Mesenchymal stem cell (in vitro differentiated cells and primary cell): ENCODE measurements at regions not wholly inside any gene's neighbourhood (a gene's known extent, or its start where the extent isn't known, plus 50 kb on each side); places are given as distances from the start of the nearest gene placed in this dataset.

ENCODE experiments used
- DNase-seq: peaks from one replicate; pipeline ENCODE4 v3.0.0-alpha.2; 2013
- H2AFZ ChIP-seq: one replicate; pipeline ENCODE4 v1.6.1; 2013; ENCODE audit warnings: low read depth, mild to moderate bottlenecking, control low read depth, inconsistent platforms, low read length, moderate library complexity
- H2AK5ac ChIP-seq: 2 replicates; pipeline ENCODE4 v1.6.1; 2013; ENCODE audit warnings: low read length, moderate library complexity, mild to moderate bottlenecking, inconsistent platforms; ENCODE audit not compliant: severe bottlenecking
- H2BK120ac ChIP-seq: one replicate; pipeline ENCODE4 v1.6.1; 2013; ENCODE audit warnings: low read depth, mild to moderate bottlenecking, inconsistent platforms, low read length, moderate library complexity
- H2BK12ac ChIP-seq, 2 experiments: one replicate each; pipeline ENCODE4 v1.6.1; 2013; ENCODE audit warnings: inconsistent platforms in 2 of 2, low read length in 2 of 2, mild to moderate bottlenecking in 2 of 2, moderate library complexity in 2 of 2, control low read depth in 1 of 2
- H2BK15ac ChIP-seq: one replicate; pipeline ENCODE4 v1.6.1; 2013; ENCODE audit warnings: mild to moderate bottlenecking, low read depth, inconsistent platforms; ENCODE audit not compliant: poor library complexity, severe bottlenecking
- H2BK5ac ChIP-seq: 2 replicates; pipeline ENCODE4 v1.6.1; 2013; ENCODE audit warnings: low read depth, mild to moderate bottlenecking, low read length, control low read depth, inconsistent platforms; ENCODE audit not compliant: poor library complexity, severe bottlenecking
- H3K14ac ChIP-seq, 2 experiments: one replicate each; pipeline ENCODE4 v1.6.1; 2013; ENCODE audit warnings: inconsistent platforms in 2 of 2, low read length in 2 of 2, control low read depth in 1 of 2, mild to moderate bottlenecking in 1 of 2, moderate library complexity in 1 of 2
- H3K18ac ChIP-seq, 2 experiments: one replicate each; pipeline ENCODE4 v1.6.1; 2013; ENCODE audit warnings: inconsistent platforms in 2 of 2, low read length in 2 of 2, control low read depth in 1 of 2, low read depth in 1 of 2, mild to moderate bottlenecking in 1 of 2
- H3K23ac ChIP-seq, 2 experiments: one replicate each; pipeline ENCODE4 v1.6.1; 2013; ENCODE audit warnings: inconsistent platforms in 2 of 2, low read length in 2 of 2, mild to moderate bottlenecking in 2 of 2, moderate library complexity in 2 of 2, control low read depth in 1 of 2
- H3K27ac ChIP-seq: 2 replicates; pipeline ENCODE4 v1.5.1; 2013; ENCODE audit warnings: mild to moderate bottlenecking, moderate library complexity, low read length, control low read depth, inconsistent platforms; ENCODE audit not compliant: poor library complexity, severe bottlenecking
- H3K27me3 ChIP-seq, 2 experiments: 2 replicates each; pipeline versions ENCODE4 v1.6.1 to v1.7.0; 2013; ENCODE audit warnings: low read length in 2 of 2, mild to moderate bottlenecking in 2 of 2, moderate library complexity in 2 of 2, control low read depth in 1 of 2, inconsistent platforms in 1 of 2; ENCODE audit not compliant: control insufficient read depth in 1 of 2, insufficient read depth in 1 of 2
- H3K36me3 ChIP-seq, 2 experiments: 2 replicates each; pipeline versions ENCODE4 v1.6.1 to v1.7.0; 2013; ENCODE audit warnings: low read length in 2 of 2, control low read depth in 1 of 2, inconsistent platforms in 1 of 2, low read depth in 1 of 2, mild to moderate bottlenecking in 1 of 2; ENCODE audit not compliant: insufficient read depth in 2 of 2, control insufficient read depth in 1 of 2
- H3K4ac ChIP-seq, 2 experiments: one replicate each; pipeline ENCODE4 v1.6.1; 2013; ENCODE audit warnings: inconsistent platforms in 2 of 2, low read length in 2 of 2, mild to moderate bottlenecking in 2 of 2, moderate library complexity in 2 of 2, control low read depth in 1 of 2, low read depth in 1 of 2
- H3K4me1 ChIP-seq: 2 replicates; pipeline ENCODE4 v1.6.1; 2013; ENCODE audit warnings: low read depth, low read length, control low read depth; ENCODE audit not compliant: control insufficient read depth, insufficient read depth
- H3K4me2 ChIP-seq: 2 replicates; pipeline ENCODE4 v1.6.1; 2013; ENCODE audit warnings: low read length, mild to moderate bottlenecking, inconsistent platforms; ENCODE audit not compliant: poor library complexity, severe bottlenecking
- H3K4me3 ChIP-seq, 2 experiments: 2 replicates each; pipeline versions ENCODE4 v1.5.1 to v1.7.0; 2013; ENCODE audit warnings: low read length in 2 of 2, mild to moderate bottlenecking in 2 of 2, control low read depth in 1 of 2, low read depth in 1 of 2; ENCODE audit not compliant: insufficient read depth in 1 of 2
- H3K79me1 ChIP-seq: replicated peaks from 2 replicates; pipeline ENCODE4 v1.6.1; 2013; ENCODE audit warnings: mild to moderate bottlenecking, control low read depth, low read length, inconsistent platforms; ENCODE audit not compliant: poor library complexity, severe bottlenecking
- H3K9ac ChIP-seq: 2 replicates; pipeline ENCODE4 v1.7.0; 2013; ENCODE audit warnings: mild to moderate bottlenecking, low read length, moderate library complexity
- H3K9me3 ChIP-seq: 2 replicates; pipeline ENCODE4 v1.7.0; 2013; ENCODE audit warnings: mild to moderate bottlenecking, low read length; ENCODE audit not compliant: control insufficient read depth
- H4K8ac ChIP-seq: one replicate; pipeline ENCODE4 v1.6.1; 2013; ENCODE audit warnings: inconsistent platforms, mild to moderate bottlenecking, low read length, moderate library complexity
- H4K91ac ChIP-seq: one replicate; pipeline ENCODE4 v1.6.1; 2013; ENCODE audit warnings: mild to moderate bottlenecking, low read length, inconsistent platforms
- WGBS: methylation state at CpG from one replicate; pipeline ENCODE4 v1.1.7; 2013; ENCODE audit warnings: mixed read lengths; 5-methylcytosine and 5-hydroxymethylcytosine counted together

GRCh38 chr9:20022410-20022809, 233.6 kb upstream of the SLC24A2 start:
- WGBS, result no CpG with 5 or more reads among the region's 2 CpGs

GRCh38 chr9:20016611-20017010, 227.8 kb upstream of the SLC24A2 start:
- no peak for DNase-seq
- Histone ChIP-seq H3K4me3 (no peak overlapping the region), H3K27ac (no peak overlapping the region), H3K79me1 (no peaks in the 10 kb centered on the region), H2AFZ (no peak overlapping the region), H4K8ac (no peak overlapping the region), H3K23ac (no peak overlapping the region), H3K36me3 (no peaks in the 10 kb centered on the region), H4K91ac (no peak overlapping the region), H3K4ac (no peak overlapping the region), H2AK5ac (no peak overlapping the region), H3K27me3 (no peaks in the 10 kb centered on the region), H3K18ac (no peak overlapping the region), H3K9me3 (peaks cover 6% of the 10 kb centered on the region), H3K4me2 (no peak overlapping the region), H2BK5ac (no peak overlapping the region), H3K14ac (no peak overlapping the region), H2BK12ac (no peak overlapping the region), H2BK120ac (no peak overlapping the region), H3K9ac (no peak overlapping the region), H3K4me1 (peaks cover 2% of the 10 kb centered on the region), H2BK15ac (no peak overlapping the region)
- no CpG with 5 or more reads among the region's 1 CpG for WGBS

More at GRCh38 chr9:20022410-20022809, 233.6 kb upstream of the SLC24A2 start:
- Histone ChIP-seq H2BK15ac (no peak overlapping the region), H3K27ac (no peak overlapping the region), H3K27me3 (no peaks in the 10 kb centered on the region), H3K9ac (no peak overlapping the region), H3K4ac (no peak overlapping the region), H2AFZ (no peak overlapping the region), H3K18ac (no peak overlapping the region), H3K4me2 (no peak overlapping the region), H3K4me1 (peaks cover 3% of the 10 kb centered on the region), H4K8ac (no peak overlapping the region), H3K9me3 (no peaks in the 10 kb centered on the region), H2BK12ac (no peak overlapping the region), H3K36me3 (no peaks in the 10 kb centered on the region), H3K4me3 (no peak overlapping the region), H3K79me1 (no peaks in the 10 kb centered on the region), H2BK120ac (no peak overlapping the region), H3K14ac (no peak overlapping the region), H3K23ac (no peak overlapping the region), H2AK5ac (no peak overlapping the region), H4K91ac (no peak overlapping the region), H2BK5ac (no peak overlapping the region)
- peak; percentile 63 for DNase-seq

GRCh38 chr9:20015427-20015931, 226.6 kb upstream of the SLC24A2 start:
- H2BK5ac ChIP-seq, result no peak overlapping the region
- no peaks in the 10 kb centered on the region for H3K36me3 ChIP-seq
- H3K14ac ChIP-seq, result no peak overlapping the region
- H3K4me1 ChIP-seq, result peaks cover 2% of the 10 kb centered on the region
- no peak overlapping the region for H2AK5ac ChIP-seq
- no peak overlapping the region for H2BK120ac ChIP-seq
- no peak overlapping the region for H4K91ac ChIP-seq
- no peaks in the 10 kb centered on the region for H3K27me3 ChIP-seq
- no peak overlapping the region for H3K4me3 ChIP-seq
- H3K9ac ChIP-seq, result no peak overlapping the region
- no peak overlapping the region for H3K18ac ChIP-seq
- H3K23ac ChIP-seq, result no peak overlapping the region
- no peak overlapping the region for H2BK15ac ChIP-seq
- no peak overlapping the region for H3K27ac ChIP-seq
- H3K4me2 ChIP-seq, result no peak overlapping the region
- WGBS, result 100% methylated on average over 1 of the region's 2 CpGs
- H3K4ac ChIP-seq, result no peak overlapping the region
- H4K8ac ChIP-seq, result no peak overlapping the region
- H2AFZ ChIP-seq, result no peak overlapping the region
- peaks cover 6% of the 10 kb centered on the region for H3K9me3 ChIP-seq
- no peak overlapping the region for H2BK12ac ChIP-seq
- H3K79me1 ChIP-seq, result no peaks in the 10 kb centered on the region
- DNase-seq, result no peak

GRCh38 chr9:20014168-20014567, 225.3 kb upstream of the SLC24A2 start:
- Histone ChIP-seq H3K4me2 (no peak overlapping the region), H3K9me3 (peaks cover 10% of the 10 kb centered on the region), H4K91ac (no peak overlapping the region), H3K4me3 (no peak overlapping the region), H2BK15ac (no peak overlapping the region), H3K27ac (no peak overlapping the region), H2BK12ac (no peak overlapping the region), H2BK120ac (no peak overlapping the region), H3K36me3 (no peaks in the 10 kb centered on the region), H3K4ac (no peak overlapping the region), H3K9ac (no peak overlapping the region), H3K27me3 (no peaks in the 10 kb centered on the region), H3K23ac (no peak overlapping the region), H4K8ac (no peak overlapping the region), H3K18ac (no peak overlapping the region), H2AK5ac (no peak overlapping the region), H2AFZ (no peak overlapping the region), H2BK5ac (no peak overlapping the region), H3K79me1 (no peaks in the 10 kb centered on the region), H3K14ac (no peak overlapping the region), H3K4me1 (peaks cover 2% of the 10 kb centered on the region)
- 91% methylated on average over 1 of the region's 4 CpGs for WGBS
- DNase-seq, result peak; percentile 63
